ENCODE measurements at regions not wholly inside any gene's neighbourhood (a gene's known extent, or its start where the extent isn't known, plus 50 kb on each side); places are given as distances from the start of the nearest gene placed in this dataset.

- TF ChIP-seq, protein P1, sequence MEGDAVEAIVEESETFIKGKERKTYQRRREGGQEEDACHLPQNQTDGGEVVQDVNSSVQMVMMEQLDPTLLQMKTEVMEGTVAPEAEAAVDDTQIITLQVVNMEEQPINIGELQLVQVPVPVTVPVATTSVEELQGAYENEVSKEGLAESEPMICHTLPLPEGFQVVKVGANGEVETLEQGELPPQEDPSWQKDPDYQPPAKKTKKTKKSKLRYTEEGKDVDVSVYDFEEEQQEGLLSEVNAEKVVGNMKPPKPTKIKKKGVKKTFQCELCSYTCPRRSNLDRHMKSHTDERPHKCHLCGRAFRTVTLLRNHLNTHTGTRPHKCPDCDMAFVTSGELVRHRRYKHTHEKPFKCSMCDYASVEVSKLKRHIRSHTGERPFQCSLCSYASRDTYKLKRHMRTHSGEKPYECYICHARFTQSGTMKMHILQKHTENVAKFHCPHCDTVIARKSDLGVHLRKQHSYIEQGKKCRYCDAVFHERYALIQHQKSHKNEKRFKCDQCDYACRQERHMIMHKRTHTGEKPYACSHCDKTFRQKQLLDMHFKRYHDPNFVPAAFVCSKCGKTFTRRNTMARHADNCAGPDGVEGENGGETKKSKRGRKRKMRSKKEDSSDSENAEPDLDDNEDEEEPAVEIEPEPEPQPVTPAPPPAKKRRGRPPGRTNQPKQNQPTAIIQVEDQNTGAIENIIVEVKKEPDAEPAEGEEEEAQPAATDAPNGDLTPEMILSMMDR (IDR thresholded peaks at IDR 0.05; ENCODE audit: poor library complexity) = no peak
- TF ChIP-seq EZH2 (IDR thresholded peaks at IDR 0.05; ENCODE audit: borderline replicate concordance) = no peak
These were observed 380.1 kb downstream of the NOVA1 start for GRCh38 chr14:26217778-26218177.

Measured in hepatocyte (in vitro differentiated cells).